ENCODE measurements at regions not wholly inside any gene's neighbourhood (a gene's known extent, or its start where the extent isn't known, plus 50 kb on each side); places are given as distances from the start of the nearest gene placed in this dataset.

DNA sequence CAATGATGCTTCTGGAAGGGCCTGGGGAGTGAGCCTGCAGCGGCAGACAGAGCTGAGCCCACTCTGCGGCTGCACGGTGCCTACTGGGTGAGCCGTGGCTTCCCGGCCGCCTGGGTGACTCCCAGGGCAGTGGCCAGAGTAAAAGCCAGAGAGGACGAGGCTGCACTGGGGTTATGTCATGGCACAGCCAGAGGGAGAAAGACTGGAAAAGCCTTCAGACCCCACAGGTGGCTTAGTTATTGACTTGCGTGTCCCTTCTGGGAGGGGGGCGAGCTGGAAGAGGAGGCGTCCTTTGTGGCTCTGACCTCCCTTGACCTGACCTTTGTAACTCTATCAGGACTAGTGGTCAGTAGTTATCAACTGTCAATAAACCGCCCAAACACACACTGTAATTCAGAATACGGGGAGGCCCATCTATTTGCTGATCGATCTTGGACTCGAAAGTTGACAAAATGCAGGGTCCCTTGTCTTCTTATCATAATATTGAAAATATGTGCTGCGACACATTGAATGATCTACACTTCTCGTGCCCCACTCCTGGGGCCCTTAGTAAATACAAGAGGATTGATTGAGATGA lies 385.9 kb upstream of the ZFHX3 start:
- DNase-seq = no peak

DNA sequence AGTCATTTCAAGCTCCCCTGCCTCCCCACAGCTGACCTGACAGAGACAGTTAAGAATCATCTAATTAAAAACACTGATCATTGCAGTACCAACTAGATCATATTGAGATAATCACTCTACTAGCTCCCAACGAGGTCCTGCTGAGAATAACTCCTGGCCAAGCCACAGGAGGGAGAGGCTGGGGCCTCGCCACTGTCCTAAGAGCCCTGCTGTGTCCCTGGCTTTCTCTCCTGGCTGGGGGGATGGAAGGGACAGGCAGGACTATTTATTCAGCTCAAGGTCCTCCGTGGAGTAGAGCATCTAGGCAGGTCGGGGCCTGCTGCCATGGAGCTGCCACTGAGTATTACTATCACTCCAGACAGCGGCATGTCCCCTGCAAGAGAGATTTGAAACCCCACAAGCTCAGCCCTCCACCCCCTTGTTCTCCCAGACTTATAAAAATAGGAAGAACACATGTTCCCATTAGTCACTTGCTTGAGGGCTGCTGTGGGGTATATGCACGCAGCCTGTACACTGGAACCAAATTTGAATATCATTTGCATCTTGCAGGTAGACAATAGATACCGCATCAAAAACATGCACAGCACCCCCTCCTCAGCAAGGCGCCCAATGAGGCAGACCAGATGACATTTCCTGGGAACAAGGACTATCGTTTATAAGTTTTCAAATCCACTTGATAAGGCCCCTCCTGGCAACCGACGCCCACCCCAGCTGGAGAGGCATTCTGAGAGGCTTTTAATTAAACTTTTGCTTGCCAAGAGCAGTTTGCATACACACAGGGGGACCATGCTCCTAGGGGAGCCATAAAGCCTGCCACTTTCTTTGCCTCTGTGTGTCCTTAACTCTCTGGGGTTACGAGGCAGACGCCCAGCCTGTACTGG lies 385.2 kb upstream of the ZFHX3 start:
- intact Hi-C loops (cut with DNase I; ENCODE audit: low total_unique reads) = no loop called here
- H3K9me3 ChIP-seq = no peaks in the 10 kb centered on the region
- H3K4me3 ChIP-seq = no peak overlapping the region
- no peak for DNase-seq
- no peak for TF ChIP-seq POLR2AphosphoS5 (IDR thresholded peaks at IDR 0.05)
- no peak for TF ChIP-seq POLR2A (IDR thresholded peaks at IDR 0.05)
- TF ChIP-seq, protein P1, sequence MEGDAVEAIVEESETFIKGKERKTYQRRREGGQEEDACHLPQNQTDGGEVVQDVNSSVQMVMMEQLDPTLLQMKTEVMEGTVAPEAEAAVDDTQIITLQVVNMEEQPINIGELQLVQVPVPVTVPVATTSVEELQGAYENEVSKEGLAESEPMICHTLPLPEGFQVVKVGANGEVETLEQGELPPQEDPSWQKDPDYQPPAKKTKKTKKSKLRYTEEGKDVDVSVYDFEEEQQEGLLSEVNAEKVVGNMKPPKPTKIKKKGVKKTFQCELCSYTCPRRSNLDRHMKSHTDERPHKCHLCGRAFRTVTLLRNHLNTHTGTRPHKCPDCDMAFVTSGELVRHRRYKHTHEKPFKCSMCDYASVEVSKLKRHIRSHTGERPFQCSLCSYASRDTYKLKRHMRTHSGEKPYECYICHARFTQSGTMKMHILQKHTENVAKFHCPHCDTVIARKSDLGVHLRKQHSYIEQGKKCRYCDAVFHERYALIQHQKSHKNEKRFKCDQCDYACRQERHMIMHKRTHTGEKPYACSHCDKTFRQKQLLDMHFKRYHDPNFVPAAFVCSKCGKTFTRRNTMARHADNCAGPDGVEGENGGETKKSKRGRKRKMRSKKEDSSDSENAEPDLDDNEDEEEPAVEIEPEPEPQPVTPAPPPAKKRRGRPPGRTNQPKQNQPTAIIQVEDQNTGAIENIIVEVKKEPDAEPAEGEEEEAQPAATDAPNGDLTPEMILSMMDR (IDR thresholded peaks at IDR 0.05 in 8 of 11, conservative IDR thresholded peaks at IDR 0.05 in 3 of 11) = no peak
- peaks cover 0 to 4% (median 0%) of the 10 kb centered on the region in 7 donors for H3K27me3 ChIP-seq (replicated peaks in 1 of 7)
- 75 to 84% (median 81%) methylated on average over 11 to 13 of the region's 13 CpGs for WGBS, 5 donors
- H3K27ac ChIP-seq = no peak overlapping the region
- no peaks in the 10 kb centered on the region for H3K4me1 ChIP-seq
- no peaks in the 10 kb centered on the region for H3K36me3 ChIP-seq

More for the DNA sequence above, 385.9 kb upstream of the ZFHX3 start:
- 74 to 82% (median 76%) methylated on average over 16 of the region's 16 CpGs for WGBS, 5 donors
- no peaks in the 10 kb centered on the region for H3K36me3 ChIP-seq
- H3K4me3 ChIP-seq = no peak overlapping the region
- peaks cover 0 to 4% (median 0%) of the 10 kb centered on the region in 7 donors for H3K27me3 ChIP-seq (replicated peaks in 1 of 7)
- intact Hi-C loops (cut with DNase I; ENCODE audit: low total_unique reads) = no loop called here
- no peaks in the 10 kb centered on the region for H3K9me3 ChIP-seq
- H3K4me1 ChIP-seq = no peaks in the 10 kb centered on the region
- TF ChIP-seq POLR2A (IDR thresholded peaks at IDR 0.05) = no peak
- TF ChIP-seq POLR2AphosphoS5 (IDR thresholded peaks at IDR 0.05) = no peak
- TF ChIP-seq, protein P1 (IDR thresholded peaks at IDR 0.05 in 8 of 11, conservative IDR thresholded peaks at IDR 0.05 in 3 of 11) = no peak
- no peak overlapping the region for H3K27ac ChIP-seq

DNA sequence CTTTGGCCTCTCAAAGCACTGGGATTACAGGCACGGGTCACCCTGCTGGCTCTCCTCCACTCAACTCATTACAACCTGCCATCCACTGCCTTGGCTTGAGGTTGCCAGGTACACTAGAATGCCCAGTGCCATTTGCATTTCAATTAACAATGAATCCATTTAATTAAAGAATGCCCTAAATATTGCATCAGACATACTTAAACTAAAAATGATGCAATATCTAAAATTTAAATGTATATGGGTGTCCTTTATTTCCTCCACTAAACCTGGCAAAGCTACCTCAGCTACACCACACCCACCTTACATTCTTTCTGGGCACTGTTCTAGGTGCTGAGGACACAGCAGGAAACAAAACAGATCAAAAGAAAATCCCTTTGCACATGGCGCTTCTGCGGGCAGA lies 382.2 kb upstream of the ZFHX3 start:
- no peaks in the 10 kb centered on the region for H3K4me1 ChIP-seq
- H3K36me3 ChIP-seq = no peaks in the 10 kb centered on the region
- H3K9me3 ChIP-seq = no peaks in the 10 kb centered on the region
- TF ChIP-seq POLR2AphosphoS5 (IDR thresholded peaks at IDR 0.05) (no peak), POLR2A (IDR thresholded peaks at IDR 0.05) (no peak)
- TF ChIP-seq, protein P1 (IDR thresholded peaks at IDR 0.05 in 8 of 11, conservative IDR thresholded peaks at IDR 0.05 in 3 of 11) = no peak
- 85 to 92% (median 88%) methylated on average over 3 of the region's 3 CpGs for WGBS, 5 donors
- H3K27ac ChIP-seq = no peak overlapping the region
- intact Hi-C loops (cut with DNase I; ENCODE audit: low total_unique reads) = no loop called here
- DNase-seq = no peak
- H3K27me3 ChIP-seq (replicated peaks in 1 of 7) = peaks cover 0 to 4% (median 0%) of the 10 kb centered on the region in 7 donors
- no peak overlapping the region for H3K4me3 ChIP-seq

DNA sequence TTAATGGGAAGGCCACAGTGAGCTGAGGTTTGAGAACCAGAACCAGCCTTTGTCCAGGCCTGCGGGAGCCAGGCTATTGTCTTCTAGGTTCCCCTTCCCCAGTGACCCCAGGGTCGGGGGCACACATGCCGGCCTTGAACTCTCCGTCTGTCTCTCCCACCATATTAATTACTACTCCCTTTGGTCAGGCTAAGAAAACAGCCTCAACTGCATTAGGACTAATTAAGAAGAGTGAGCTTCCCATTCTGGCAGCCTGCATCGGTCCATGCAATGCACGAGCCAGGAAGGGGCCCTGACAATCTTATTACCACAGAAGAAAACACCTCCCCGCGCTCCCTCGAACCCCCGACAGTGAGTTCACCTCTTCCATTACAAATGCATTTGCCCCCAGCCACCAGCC lies 380.2 kb upstream of the ZFHX3 start:
- intact Hi-C loops (cut with DNase I; ENCODE audit: low total_unique reads) = no loop called here
- H3K27ac ChIP-seq = no peak overlapping the region
- no peaks in the 10 kb centered on the region for H3K4me1 ChIP-seq
- DNase-seq = no peak
- TF ChIP-seq, protein P1 (IDR thresholded peaks at IDR 0.05 in 8 of 11, conservative IDR thresholded peaks at IDR 0.05 in 3 of 11) = no peak
- TF ChIP-seq POLR2A (IDR thresholded peaks at IDR 0.05) (no peak), POLR2AphosphoS5 (IDR thresholded peaks at IDR 0.05) (no peak)
- WGBS, 5 donors = 77 to 84% (median 84%) methylated on average over 10 of the region's 10 CpGs
- no peaks in the 10 kb centered on the region for H3K27me3 ChIP-seq (replicated peaks in 1 of 7)
- H3K36me3 ChIP-seq = no peaks in the 10 kb centered on the region
- H3K9me3 ChIP-seq = no peaks in the 10 kb centered on the region
- H3K4me3 ChIP-seq = no peak overlapping the region

All from spleen (tissue), 11 donors.